Inflammatory macrophage treated with lipopolysaccharide for 4 hours (primary cell): ENCODE measurements at regions not wholly inside any gene's neighbourhood (a gene's known extent, or its start where the extent isn't known, plus 50 kb on each side); places are given as distances from the start of the nearest gene placed in this dataset.
"Not testable (repeated sequence)": the region's sequence is repeated elsewhere in the genome, so short reads cannot be mapped to it uniquely, and the experiment has no call there.

Experiments
- DNase-seq: peaks from one replicate; pipeline ENCODE4 v3.0.0-alpha.2; 2020

DNA sequence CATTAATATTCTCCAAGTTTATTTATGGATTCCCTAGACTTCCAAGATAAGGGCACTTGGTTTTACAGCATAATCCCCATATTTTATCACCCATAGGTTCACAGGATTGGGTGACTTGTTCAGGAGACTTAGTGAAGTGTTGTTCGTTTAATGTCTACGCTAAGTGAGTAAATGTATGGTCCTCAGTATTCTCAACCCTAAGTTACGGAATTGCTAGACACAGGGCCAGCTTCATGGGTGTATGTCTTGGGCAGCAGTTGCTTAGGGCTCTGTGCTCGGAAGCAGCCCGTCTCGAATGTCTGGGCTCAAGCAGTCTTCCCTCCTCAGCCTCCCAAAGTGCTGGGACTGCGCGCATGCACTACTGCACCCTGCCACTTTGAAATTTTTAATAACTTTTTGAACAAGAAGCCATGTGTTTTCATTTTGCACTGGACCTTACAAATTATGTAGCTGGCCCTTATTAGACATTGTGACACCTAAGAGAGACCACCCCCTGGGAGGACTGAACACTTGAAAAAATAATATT lies 91.5 kb upstream of the ZNF217 start:
- no peak for DNase-seq

DNA sequence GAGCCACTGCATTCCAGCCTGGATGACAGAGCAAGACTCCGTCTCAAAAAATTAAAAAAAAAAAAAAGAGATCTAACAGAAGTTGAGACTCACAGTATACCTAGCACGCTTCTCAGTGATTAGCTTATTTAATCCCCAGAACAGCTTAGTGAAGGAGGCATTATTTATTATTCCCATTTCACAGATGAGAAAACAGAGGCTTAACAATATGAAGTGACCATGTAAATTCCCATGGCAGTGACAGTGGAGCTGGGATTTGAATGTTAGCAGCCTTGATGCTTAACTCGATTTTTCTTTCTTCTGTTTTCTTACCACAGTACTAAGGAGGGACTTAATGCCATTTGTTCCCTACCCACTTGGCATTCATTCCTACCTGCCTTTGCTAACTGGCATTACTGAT lies 89.9 kb upstream of the ZNF217 start:
- DNase-seq = no peak

DNA sequence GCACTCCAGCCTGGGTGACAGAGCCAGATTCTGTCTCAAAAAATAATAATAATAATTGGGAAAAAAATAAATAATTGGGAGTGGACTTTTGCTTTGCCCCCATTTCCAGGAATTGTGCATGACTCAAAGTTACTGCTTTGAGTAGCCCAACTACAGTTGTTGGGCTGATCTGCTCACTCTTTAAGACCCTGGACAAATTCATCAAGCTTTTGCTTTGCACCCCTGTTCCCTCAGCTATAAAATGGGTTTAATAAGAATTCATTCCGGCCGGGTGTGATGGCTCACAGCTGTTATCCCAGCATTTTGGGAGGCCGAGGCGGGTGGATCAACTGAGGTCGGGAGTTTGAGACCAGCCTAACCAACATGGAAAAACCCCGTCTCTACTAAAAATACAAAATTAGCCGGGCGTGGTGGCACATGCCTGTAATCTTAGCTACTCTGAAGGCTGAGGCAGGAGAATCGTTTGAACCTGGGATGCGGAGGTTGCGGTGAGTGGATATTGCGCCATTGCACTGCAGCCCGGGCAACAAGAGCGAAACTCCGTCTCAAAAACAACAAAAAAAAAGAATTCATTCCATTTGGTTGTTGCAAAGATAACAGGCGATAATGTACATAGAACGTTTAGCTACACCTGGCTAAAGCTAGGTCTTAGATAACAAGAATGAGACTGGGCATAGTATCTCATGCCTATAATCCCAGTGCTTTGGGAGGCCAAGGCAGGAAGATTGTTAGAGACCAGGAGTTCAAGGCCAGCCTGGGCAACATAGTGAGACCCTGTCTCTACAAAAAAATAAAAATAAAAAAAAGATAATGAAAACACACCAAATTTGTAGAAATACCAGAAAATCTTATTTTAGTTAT lies 87.9 kb upstream of the ZNF217 start:
- no peak for DNase-seq

DNA sequence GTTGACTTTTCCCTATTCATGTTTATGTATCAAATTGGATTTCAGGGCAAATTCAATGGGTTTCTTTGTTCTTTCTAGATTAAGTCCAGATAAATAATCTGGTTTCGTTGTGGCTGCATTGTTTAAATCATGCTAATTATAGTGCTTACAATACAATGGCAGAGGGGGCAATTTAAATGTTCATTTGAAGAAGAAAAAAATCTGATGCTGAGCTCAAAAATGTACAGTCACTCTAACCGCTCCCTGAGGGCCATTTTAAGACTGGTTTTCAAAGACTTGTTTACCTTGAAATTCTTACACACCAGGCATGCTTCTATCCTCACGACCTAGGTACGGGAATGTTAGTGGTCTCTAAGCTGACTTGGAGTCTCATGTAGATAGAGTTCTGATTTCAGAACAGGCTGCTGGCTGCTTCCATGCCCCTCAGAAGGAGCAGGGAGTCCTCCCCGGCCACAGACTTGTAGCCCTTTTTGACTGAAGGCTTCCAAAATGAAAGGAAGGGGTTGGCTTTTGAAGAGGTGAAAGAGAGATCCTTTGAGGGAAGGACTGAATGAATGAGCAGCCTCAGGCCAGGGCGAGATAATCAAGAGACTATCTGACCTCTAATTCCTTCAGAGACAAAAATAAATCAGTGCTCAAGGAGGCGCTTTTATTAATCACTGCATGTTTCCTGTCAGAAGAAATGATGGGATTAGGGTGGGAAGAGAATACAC lies 86.1 kb upstream of the ZNF217 start:
- DNase-seq = no peak

DNA sequence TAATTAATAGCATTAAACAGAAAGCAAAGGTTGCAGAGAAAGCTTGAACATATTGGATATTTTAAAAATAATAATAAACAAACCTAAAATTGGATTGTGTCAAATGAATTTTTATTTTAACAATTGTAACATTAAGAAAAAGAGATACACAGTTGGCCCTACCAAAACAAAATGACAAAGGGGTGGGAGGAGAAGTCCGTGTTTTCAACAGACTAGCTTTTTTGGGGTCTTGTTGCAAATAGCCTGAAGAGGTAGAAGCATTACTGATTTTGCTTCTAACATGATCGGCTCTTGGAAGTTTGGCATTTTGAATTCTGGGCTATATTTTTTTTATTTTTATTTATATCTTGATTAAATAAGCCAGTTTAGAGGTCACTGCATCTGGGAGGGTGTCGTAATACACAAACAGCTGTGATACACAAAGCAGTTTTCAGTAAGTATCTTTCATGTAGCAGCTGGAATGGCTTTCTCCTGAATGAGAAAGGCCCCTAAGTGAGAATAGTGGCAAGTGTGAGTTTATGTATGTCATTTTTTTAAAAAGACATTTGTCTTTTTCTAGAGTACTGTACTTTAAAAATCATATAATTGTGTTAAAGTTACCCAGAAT lies 85.5 kb upstream of the ZNF217 start:
- no peak for DNase-seq

DNA sequence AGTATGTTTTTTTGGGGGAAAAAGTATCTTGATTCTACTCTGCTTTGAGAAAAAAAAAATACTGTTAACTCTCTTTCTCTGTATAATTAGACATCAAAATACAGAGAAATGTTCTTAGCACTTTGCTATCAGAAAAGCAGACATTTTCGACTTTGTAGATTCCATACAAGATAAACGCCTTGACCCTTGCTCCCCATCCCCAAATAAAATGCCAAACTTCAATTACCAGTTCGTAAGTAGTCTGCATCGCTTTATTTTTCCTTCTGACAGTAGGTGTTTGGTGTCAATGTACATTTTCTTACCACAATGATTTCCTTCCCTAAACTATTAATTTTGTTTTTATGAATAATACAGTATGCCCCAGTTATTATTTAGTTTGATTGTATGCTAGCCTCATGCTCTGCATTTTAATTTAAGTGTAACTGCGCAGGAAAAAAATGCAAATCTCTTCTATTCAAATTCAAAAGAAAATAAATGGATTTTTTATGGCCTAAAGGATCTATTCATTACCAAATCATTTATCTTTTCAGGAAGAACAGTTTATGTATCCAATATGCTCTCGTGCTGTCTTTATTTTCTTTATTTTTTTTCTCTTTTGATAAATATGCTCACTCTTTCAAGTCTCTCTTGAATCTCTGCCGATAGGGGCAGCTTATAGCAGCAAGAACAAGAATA lies 84.8 kb upstream of the ZNF217 start:
- DNase-seq = no peak

DNA sequence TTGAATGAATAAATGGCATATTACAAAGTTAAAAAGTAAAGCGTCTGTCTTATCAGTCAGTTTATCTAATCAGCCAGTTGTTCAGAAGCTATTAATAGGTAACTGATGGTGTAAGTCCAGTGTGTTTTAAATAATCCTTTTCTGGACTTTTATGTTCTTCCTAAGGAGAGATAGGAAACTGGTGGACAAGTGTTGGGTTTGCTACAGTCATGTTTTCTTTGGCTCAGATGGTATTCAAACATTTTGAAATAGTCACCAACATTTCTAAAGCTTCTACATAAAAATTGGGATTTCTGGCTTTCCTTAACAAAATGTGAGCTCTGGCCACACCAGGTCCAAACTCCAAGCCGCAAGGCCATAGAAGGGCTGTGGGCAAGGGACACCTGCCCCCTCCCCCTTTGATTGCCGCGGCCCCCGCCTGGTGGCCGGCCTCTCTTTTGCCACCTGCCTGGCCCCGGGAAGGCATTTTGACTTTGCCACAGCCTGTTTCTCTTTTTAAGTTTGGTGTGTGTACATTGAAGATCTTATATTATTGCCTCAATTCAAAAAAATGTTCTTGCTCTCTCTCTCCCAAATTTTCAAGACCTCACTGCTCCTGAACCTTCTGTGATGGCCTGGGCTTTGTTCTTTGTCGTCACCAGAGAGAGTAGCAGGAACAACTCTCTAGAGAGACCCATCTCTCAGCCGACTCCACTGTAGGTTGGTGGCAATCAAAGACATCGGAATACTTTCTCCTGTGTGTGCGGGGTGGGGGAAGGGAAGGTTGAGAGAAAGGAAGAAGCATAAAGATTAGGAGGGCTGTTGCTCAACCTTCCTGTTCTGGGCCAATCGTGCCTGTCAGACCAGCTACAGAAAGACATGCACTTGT lies 84.0 kb upstream of the ZNF217 start:
- peak; percentile 46 for DNase-seq

DNA sequence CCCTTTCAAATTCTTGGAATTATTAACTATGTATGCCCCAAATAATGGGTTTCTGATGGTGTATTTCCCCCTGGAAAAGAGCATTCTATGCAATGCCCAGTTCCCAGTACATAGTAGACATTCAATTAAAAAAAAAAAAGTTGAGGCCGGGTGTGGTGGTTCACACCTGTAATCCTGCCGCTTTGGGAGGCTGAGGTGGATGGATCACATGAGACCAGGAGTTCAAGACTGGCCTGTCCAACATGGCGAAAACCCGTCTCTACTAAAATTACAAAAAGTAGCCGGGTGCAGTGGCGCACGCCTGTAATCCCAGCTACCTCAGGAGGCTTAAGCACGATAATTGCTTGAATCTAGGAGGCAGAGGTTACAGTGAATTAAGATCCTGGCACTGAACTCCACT lies 83.3 kb upstream of the ZNF217 start:
- no peak for DNase-seq

DNA sequence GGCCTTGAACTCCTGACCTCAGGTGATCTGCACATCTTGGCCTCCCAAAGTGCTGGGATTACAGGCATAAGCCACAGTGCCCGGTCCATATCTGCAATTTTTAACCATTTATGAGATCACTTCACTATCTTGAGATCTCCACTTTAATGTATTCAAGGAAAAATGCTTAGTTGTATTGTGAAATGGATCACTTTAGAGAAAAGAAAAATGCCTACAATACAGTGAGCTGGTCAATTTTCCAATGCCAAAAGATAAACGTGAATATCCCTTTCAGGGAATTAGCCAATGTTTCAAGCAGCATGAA lies 82.8 kb upstream of the ZNF217 start:
- no peak for DNase-seq

DNA sequence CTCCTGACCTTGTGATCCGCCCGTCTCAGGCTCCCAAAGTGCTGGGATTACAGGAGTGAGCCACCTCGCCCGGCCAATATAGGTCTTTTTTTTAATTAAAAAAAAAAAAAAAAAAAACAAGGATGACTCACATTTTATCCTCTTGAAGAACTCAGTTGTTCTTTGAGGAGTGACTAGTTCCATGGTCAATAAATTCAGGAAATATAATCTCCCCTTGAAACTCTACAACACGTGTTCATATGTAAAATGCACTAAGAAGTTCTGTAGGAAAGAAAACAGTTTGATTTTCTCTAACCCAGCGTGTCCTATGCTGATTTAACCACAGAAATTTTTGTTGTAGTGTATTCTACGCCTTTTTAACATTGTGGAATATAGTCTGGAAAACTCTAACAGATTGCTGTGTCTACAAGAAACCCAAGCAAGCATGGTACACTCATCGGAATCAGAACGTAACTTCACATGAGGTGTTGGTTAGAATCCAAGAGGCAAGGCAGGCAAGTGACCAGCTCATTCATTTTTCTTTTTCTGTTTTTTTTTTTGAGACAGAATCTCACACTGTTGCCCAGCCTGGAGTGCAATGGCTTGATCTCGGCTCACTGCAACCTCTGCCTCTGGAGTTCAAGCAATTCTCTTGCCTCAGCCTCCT lies 79.0 kb upstream of the ZNF217 start:
- no peak for DNase-seq

DNA sequence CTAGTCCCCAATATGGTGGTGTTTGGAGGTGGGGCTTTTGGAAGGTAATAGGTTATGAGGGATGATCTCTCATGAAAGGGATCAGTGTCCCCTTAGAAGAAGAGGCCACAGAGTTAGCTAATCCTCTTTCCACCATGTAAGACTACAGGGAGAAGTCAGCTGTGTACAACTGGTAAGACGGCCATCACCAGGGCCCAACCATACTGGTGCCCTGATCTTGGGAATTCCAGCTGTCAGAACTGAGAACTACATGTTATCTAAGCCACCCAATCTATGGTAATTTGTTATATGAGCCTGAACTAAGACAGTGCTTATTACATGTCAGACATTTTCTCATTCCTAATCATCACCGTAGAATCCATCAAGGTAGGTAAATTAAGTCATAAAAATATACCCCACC lies 77.7 kb upstream of the ZNF217 start:
- DNase-seq = no peak

DNA sequence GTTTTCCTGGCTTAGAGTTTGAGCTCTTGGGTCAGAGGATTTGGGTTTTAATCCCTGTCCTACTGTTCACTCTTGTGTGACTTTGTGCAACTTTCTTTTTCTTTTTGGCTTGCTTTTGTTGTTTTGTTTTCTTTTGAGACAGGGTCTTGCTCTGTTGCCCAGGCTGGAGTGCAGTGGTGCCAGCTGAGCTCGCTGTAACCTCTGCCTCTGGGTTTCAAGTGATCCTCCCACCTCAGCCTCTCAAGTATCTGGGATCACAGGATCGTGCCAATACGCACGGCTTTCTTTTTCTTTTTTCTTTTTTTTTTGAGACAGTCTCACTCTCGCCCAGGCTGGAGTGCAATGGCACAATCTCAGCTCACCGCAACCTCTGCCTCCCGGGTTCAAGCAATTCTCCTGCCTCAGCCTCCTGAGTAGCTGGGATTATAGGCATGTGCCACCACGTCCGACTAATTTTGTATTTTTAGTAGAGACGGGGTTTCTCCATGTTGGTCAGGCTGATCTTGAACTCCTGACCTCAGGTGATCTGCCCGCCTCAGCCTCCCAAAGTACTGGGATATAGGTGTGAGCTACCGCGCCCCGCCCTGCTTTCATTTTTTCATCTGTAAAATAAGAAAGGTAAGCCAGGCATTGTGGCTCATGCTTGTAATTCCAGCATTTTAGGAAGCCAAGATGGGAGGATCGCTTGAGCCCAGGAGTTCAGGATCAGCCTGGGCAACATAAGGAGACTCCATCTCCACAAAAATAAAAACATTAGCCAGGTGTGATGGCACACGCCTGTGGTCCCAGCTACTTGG lies 76.1 kb upstream of the ZNF217 start:
- DNase-seq = not testable (repeated sequence)

DNA sequence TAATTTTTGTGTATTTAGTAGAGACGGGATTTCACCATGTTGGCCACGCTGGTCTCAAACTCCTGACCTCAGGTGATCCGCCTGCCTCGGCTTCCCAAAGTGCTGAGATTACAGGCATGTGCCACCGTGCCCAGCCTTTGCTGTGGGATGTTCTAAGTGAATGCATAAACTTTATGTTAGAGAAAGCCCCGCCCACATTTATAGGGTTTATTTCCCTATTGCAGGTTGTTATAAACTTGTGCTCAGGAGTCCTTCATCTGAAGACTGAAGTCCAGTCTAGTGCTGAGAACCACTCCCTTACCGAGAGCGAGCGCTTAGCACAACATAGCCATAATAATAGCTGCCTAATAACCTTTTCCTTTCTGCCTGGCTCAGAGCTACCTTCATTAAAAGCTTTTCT lies 75.4 kb upstream of the ZNF217 start:
- DNase-seq = no peak

DNA sequence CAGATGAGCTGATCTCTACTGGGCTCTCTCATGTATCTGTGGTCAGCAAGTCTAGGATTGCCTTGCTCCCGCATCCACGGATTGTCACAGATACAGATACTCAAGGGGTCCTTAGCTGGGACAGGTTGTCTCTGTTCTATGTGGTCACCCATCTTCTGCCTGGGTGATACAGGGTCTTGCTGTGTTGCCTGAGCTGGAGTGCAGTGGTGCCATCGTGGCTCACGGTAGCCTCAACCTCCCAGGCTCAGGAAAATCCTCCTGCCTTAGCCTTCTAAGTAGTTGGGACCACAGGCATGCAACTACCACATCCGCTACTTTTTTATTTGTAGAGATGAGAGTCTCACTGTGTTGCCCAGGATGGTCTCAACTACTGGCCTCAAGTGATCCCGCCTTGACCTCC lies 72.5 kb upstream of the ZNF217 start:
- no peak for DNase-seq

DNA sequence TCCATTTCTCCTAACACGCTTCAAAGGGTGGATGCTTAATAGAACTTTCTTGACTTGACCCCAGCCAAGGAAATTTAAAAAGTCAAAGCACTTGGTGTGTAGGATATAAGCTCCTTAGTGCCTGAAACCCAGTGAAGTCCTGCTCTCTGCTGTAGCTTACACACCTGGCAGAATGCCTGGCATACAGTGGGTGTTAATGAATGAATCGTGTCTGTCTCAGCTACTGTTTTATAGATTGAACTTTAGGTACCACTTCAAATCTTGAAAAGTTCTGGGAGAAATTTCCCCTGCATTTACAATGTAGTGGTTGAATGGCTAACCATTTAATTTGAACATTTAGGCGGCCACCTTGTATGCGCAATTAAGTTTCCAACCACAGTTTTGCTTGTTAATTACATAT lies 70.5 kb upstream of the ZNF217 start:
- no peak for DNase-seq

DNA sequence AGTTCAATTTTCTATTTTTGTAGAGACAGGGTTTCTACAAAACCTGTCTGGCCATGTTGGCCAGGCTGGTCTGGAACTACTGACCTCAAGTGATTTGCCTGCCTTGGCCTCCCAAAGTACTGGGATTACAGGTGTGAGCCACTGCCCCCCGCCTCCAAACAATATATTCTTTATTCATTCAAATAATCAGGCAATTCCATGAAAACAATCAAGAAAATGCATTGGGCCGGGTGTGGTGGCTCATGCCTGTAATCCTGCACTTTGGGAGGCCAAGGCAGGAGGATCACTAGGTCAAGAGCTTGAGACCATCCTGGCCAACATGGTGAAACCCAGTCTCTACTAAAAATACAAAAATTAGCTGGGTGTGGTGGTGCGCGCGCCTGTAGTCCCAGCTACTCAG lies 69.9 kb upstream of the ZNF217 start:
- DNase-seq = not testable (repeated sequence)

DNA sequence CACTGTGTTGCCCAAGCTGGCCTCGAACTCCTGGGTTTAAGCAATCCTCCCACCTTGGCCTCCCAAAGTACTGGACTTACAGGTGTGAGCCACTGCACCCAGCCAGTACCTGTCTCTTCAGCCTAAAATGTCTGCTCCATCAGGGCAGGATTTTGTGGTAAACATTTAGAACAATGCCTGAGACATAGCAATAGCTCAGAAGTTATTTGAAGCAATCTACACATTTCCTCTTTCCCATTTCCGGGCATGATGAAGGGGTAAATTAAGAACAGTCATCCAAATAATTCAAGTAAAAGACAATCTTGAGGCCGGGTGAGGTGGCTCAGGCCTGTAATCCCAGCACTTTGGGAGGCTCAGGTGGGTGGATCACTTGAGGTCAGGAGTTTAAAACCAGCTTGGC lies 69.0 kb upstream of the ZNF217 start:
- DNase-seq = peak; percentile 58

DNA sequence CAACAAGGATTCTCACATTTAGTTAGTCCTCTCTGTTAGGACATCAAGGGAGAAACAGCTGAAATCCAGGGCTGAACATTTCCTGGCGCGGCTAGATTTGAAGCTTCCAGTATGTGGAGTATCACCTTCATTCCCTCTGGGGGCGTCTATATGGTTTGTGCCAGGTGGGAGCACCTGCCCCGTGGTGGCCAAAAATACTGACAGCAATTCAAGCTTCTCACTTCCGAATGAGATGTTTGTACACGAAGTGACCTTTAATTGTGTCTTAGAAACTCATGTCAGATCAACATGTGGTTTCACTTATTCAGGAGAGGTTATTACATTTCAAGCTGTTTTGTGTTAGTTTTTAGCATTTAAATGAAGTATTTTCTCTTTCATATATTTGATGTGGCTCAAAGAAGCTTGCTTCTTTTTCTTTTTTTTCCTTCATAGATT lies 67.3 kb upstream of the ZNF217 start:
- no peak for DNase-seq

DNA sequence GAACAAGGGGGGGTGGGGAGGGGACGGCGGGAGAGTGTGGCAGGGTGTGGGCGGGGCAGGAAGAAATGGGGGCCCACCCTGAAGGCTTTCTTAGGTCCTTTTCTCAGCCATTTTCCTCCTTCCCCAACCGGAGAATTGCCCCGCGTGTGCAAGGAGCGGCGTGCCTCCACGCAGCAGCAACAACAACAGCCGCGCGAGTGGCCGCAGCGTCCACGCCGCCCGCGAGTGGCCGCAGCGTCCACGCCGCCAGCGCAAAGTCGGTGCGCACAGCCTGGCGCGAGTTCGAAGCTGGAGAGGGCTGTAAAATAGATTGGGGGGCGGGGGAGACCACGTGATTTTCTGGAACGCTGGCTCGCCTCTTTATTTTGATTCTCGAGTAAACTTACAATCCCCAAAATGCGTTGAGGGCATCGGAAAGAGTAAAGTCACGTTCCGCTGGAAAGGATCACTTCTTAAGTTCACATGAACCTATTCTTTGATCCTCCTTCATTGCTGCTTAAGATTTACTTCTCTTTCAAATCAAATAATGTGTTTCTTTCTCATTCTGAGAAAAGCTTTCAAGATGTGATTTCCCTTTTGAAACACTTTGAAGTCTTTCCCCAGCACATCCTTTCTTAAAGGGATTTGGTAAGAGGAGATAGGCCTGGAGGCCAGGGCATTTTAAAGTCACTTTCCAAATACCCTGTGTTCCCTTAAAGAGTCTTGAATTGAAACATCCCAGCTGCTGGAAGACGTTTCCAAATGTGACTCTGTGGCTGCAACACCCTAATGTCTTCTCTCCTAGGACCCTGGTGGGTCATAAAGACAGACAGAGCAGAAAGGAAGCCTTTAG lies 66.7 kb upstream of the ZNF217 start:
- peak; percentile 35 for DNase-seq

DNA sequence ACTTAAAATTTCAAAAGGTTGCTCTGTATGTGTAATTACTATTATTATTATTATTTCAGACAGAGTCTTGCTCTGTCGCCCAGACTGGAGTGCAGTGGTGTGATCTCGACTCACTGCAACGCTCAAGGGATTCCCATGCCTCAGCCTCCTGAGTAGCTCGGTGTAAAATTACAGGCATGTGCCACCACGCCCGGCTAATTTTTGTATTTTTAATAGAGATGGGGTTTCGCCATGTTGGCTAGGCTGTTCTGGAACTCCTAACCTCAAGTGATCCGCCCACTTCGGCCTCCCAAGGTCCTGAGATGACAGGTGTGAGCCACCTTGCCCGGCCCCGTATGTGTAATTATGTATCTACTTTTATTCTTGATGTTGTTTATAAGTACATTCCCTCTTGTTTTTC lies 65.3 kb upstream of the ZNF217 start:
- DNase-seq = no peak
